ENCODE measurements at regions not wholly inside any gene's neighbourhood (a gene's known extent, or its start where the extent isn't known, plus 50 kb on each side); places are given as distances from the start of the nearest gene placed in this dataset.

DNA sequence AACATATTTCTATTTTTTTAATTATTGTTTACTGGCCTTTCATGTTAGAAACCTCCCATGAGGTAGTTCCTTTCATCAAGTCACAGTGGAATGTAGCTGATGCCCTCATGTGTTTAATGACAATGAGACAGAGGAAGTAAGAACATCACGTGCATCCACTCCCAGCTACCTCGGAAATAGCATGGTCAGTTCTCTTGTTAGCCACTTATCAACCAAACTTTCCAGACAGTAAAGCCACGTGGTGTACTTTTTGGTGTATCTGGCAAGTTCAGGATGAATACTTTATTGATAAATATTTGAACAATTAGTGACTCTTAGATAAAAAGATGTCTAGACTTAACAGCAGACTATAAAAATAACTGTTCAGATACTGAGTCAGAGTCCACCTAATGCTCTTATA is 781.7 kb downstream of the MECOM start:
- POLR2A ChIA-PET = no interaction called here

GRCh38 chr3:168878655-168879054 is 782.9 kb upstream of the GOLIM4 start:
- TF ChIP-seq CTCF (IDR thresholded peaks at IDR 0.05) = no peak

More for the DNA sequence above, 781.7 kb downstream of the MECOM start:
- intact Hi-C loops (cut with micrococcal nuclease) = no loop called here
- no peak overlapping the region for H3K27ac Mint-ChIP-seq
- TF ChIP-seq CTCF (IDR thresholded peaks at IDR 0.05) = no peak
- no peaks in the 10 kb centered on the region for H3K27me3 Mint-ChIP-seq
- no peaks in the 10 kb centered on the region for H3K9me3 Mint-ChIP-seq
- H3K36me3 Mint-ChIP-seq (ENCODE audit: low read depth) = no peaks in the 10 kb centered on the region
- no peak overlapping the region for H3K4me3 Mint-ChIP-seq
- H3K4me1 Mint-ChIP-seq = no peaks in the 10 kb centered on the region
- CTCF ChIA-PET = no interaction called here
- no peak for DNase-seq
- ATAC-seq (ENCODE audit: low read depth) = no peak

DNA sequence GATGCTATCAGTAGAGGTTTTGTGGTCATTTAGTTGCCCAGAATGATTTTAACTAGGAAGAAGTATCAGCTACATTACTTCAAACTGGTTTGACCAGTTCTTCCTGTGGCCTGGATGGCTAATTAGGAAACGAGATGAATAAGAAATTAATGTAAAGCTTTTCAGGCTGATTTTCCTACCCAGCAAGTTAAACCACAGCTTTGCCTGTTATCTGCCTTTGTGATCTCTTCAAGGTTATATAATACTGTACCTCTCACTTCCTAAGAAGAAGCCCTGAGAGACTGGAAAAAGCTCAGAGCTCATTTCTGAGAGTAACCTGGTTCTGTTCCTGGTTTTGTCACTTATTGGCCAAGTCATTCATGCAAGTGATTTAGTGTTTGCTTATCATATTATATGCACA is 782.2 kb upstream of the GOLIM4 start:
- ATAC-seq (ENCODE audit: low read depth) = no peak
- CTCF ChIA-PET = no interaction called here

More at GRCh38 chr3:168878655-168879054, 782.9 kb upstream of the GOLIM4 start:
- intact Hi-C loops (cut with micrococcal nuclease) = no loop called here
- Mint-ChIP-seq H3K27me3 (no peaks in the 10 kb centered on the region), H3K4me3 (no peak overlapping the region), H3K36me3 (ENCODE audit: low read depth) (no peaks in the 10 kb centered on the region), H3K9me3 (no peaks in the 10 kb centered on the region), H3K4me1 (no peaks in the 10 kb centered on the region), H3K27ac (no peak overlapping the region)
- POLR2A ChIA-PET = no interaction called here
- DNase-seq (no peak), ATAC-seq (ENCODE audit: low read depth) (no peak)
- CTCF ChIA-PET = no interaction called here

DNA sequence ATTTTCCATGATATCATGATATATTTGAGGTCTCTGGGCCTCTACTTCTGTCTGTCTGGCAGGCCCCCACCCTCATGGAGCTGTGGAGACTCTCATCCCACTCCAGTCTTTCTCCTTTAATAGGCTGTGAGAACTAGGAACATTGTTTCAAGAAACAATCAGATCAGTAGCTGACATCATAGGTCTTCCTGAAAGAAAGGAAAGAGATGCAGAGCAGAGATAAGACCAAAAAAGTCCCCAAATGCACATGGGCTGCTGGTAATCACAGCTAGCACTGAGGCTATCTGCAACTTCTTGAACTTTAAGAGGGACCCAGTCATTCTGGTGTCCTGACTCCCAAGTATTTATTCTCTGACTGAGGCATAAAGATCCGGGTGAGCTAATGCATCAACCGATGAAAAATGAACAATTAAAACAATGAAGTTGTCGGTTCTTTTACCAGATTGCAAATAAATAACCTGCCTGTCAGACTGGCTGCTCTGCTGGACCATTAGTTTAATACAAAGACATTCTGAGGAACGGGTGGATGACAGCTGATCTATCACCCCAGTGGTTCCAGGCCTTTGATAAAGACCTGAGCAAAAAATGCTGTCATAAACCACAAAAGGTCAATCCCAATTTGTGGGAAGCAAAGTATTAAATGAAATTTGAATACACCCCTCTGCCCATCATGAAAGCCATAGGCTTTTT is 780.8 kb upstream of the GOLIM4 start:
- POLR2A ChIA-PET = no interaction called here

More for the DNA sequence above, 782.2 kb upstream of the GOLIM4 start:
- Mint-ChIP-seq H3K36me3 (ENCODE audit: low read depth) (no peaks in the 10 kb centered on the region), H3K4me1 (no peaks in the 10 kb centered on the region), H3K27ac (no peak overlapping the region), H3K9me3 (no peaks in the 10 kb centered on the region), H3K27me3 (no peaks in the 10 kb centered on the region), H3K4me3 (no peak overlapping the region)
- TF ChIP-seq CTCF (IDR thresholded peaks at IDR 0.05) = no peak
- intact Hi-C loops (cut with micrococcal nuclease) = no loop called here
- POLR2A ChIA-PET = no interaction called here
- DNase-seq = no peak

GRCh38 chr3:168872826-168873225 is 777.1 kb upstream of the GOLIM4 start:
- Mint-ChIP-seq H3K27me3 (no peaks in the 10 kb centered on the region), H3K4me3 (no peak overlapping the region), H3K36me3 (ENCODE audit: low read depth) (no peaks in the 10 kb centered on the region), H3K4me1 (no peaks in the 10 kb centered on the region), H3K27ac (no peak overlapping the region), H3K9me3 (no peaks in the 10 kb centered on the region)
- ATAC-seq (ENCODE audit: low read depth) (no peak), DNase-seq (no peak)
- ChIA-PET POLR2A (no interaction called here), CTCF (no interaction called here)
- TF ChIP-seq CTCF (IDR thresholded peaks at IDR 0.05) = no peak
- intact Hi-C loops (cut with micrococcal nuclease) = no loop called here

More for the DNA sequence above, 780.8 kb upstream of the GOLIM4 start:
- Mint-ChIP-seq H3K9me3 (no peaks in the 10 kb centered on the region), H3K4me3 (no peak overlapping the region), H3K4me1 (no peaks in the 10 kb centered on the region), H3K36me3 (ENCODE audit: low read depth) (no peaks in the 10 kb centered on the region), H3K27ac (no peak overlapping the region), H3K27me3 (no peaks in the 10 kb centered on the region)
- TF ChIP-seq CTCF (IDR thresholded peaks at IDR 0.05) = no peak
- intact Hi-C loops (cut with micrococcal nuclease) = no loop called here
- CTCF ChIA-PET = no interaction called here
- no peak for ATAC-seq (ENCODE audit: low read depth)
- no peak for DNase-seq
